Trophoblast cell (in vitro differentiated cells and primary cell): ENCODE measurements at regions not wholly inside any gene's neighbourhood (a gene's known extent, or its start where the extent isn't known, plus 50 kb on each side); places are given as distances from the start of the nearest gene placed in this dataset.
"Not testable (repeated sequence)": the region's sequence is repeated elsewhere in the genome, so short reads cannot be mapped to it uniquely, and the experiment has no call there.

ENCODE experiments used
- DNase-seq, 2 donors: peaks; one replicate each; pipeline ENCODE4 v3.0.0-alpha.2; 2016
- H2AFZ ChIP-seq: 2 replicates; pipeline ENCODE4 v1.6.1; 2013; ENCODE audit warnings: low read length, moderate library complexity, mild to moderate bottlenecking; ENCODE audit not compliant: insufficient read depth, poor library complexity
- H2AK5ac ChIP-seq: 2 replicates; pipeline ENCODE4 v1.6.1; 2013; ENCODE audit warnings: mild to moderate bottlenecking, low read length
- H2BK120ac ChIP-seq: 2 replicates; pipeline ENCODE4 v1.6.1; 2013; ENCODE audit warnings: low read length, mild to moderate bottlenecking, moderate library complexity; ENCODE audit not compliant: insufficient read depth, poor library complexity
- H2BK12ac ChIP-seq: 2 replicates; pipeline ENCODE4 v1.6.1; 2013; ENCODE audit warnings: mild to moderate bottlenecking, low read length, moderate library complexity
- H2BK5ac ChIP-seq: 2 replicates; pipeline ENCODE4 v1.6.1; 2013; ENCODE audit warnings: low read length, low read depth, moderate library complexity, mild to moderate bottlenecking; ENCODE audit not compliant: poor library complexity
- H3K14ac ChIP-seq: 2 replicates; pipeline ENCODE4 v1.6.1; 2013; ENCODE audit warnings: mild to moderate bottlenecking, low read length
- H3K18ac ChIP-seq: 2 replicates; pipeline ENCODE4 v1.6.1; 2013; ENCODE audit warnings: mild to moderate bottlenecking, low read length
- H3K23ac ChIP-seq: 2 replicates; pipeline ENCODE4 v1.6.1; 2013; ENCODE audit warnings: low read length
- H3K27ac ChIP-seq: 2 replicates; pipeline ENCODE4 v1.5.1; 2013; ENCODE audit warnings: low read depth, mild to moderate bottlenecking, inconsistent platforms, low read length, moderate library complexity
- H3K27me3 ChIP-seq: 2 replicates; pipeline ENCODE4 v1.6.1; 2013; ENCODE audit warnings: inconsistent platforms, mild to moderate bottlenecking, low read length, moderate library complexity; ENCODE audit not compliant: insufficient read depth
- H3K36me3 ChIP-seq, 2 experiments: 1 replicate in 1 of 2; 2 replicates in 1 of 2; pipeline ENCODE4 v1.6.1; 2013; ENCODE audit warnings: low read length in 2 of 2, mild to moderate bottlenecking in 2 of 2, moderate library complexity in 1 of 2; ENCODE audit not compliant: insufficient read depth in 2 of 2, control insufficient read depth in 1 of 2
- H3K4ac ChIP-seq: 2 replicates; pipeline ENCODE4 v1.6.1; 2013; ENCODE audit warnings: low read depth, mild to moderate bottlenecking, low read length, moderate library complexity
- H3K4me1 ChIP-seq, 2 experiments: 1 replicate in 1 of 2; 2 replicates in 1 of 2; pipeline ENCODE4 v1.6.1; 2013; ENCODE audit warnings: low read length in 2 of 2, mild to moderate bottlenecking in 2 of 2, moderate library complexity in 1 of 2; ENCODE audit not compliant: insufficient read depth in 2 of 2, control insufficient read depth in 1 of 2
- H3K4me2 ChIP-seq: 2 replicates; pipeline ENCODE4 v1.6.1; 2013; ENCODE audit warnings: inconsistent platforms, mild to moderate bottlenecking, low read length, moderate library complexity
- H3K4me3 ChIP-seq: 2 replicates; pipeline ENCODE4 v1.5.1; 2013; ENCODE audit warnings: mild to moderate bottlenecking, low read depth, low read length, inconsistent platforms
- H3K79me1 ChIP-seq: one replicate; pipeline ENCODE4 v1.6.1; 2013; ENCODE audit warnings: low read length
- H3K79me2 ChIP-seq: 2 replicates; pipeline ENCODE4 v1.6.1; 2013; ENCODE audit warnings: low read length, mild to moderate bottlenecking; ENCODE audit not compliant: control insufficient read depth, insufficient read depth, poor library complexity
- H3K9ac ChIP-seq: 2 replicates; pipeline ENCODE4 v1.6.1; 2013; ENCODE audit warnings: mild to moderate bottlenecking, low read length
- H3K9me3 ChIP-seq: 2 replicates; pipeline ENCODE4 v1.6.1; 2013; ENCODE audit warnings: low read depth, mild to moderate bottlenecking, control low read depth, inconsistent platforms, low read length; ENCODE audit not compliant: insufficient read depth
- H4K12ac ChIP-seq: 2 replicates; pipeline ENCODE4 v1.6.1; 2013; ENCODE audit warnings: low read depth, mild to moderate bottlenecking, low read length, moderate library complexity
- H4K8ac ChIP-seq: 2 replicates; pipeline ENCODE4 v1.6.1; 2013; ENCODE audit warnings: low read depth, mild to moderate bottlenecking, low read length, moderate library complexity
- H4K91ac ChIP-seq: one replicate; pipeline ENCODE4 v1.6.1; 2013; ENCODE audit warnings: low read depth, mild to moderate bottlenecking, low read length, moderate library complexity
- WGBS: extraction: QIAGEN DNeasy Blood & Tissue Kit; methylation state at CpG from one replicate; pipeline ENCODE4 v1.1.7; 2013; ENCODE audit warnings: missing lambda C conversion rate; ENCODE audit not compliant: insufficient read length, insufficient coverage; ENCODE audit errors: extremely low coverage; 5-methylcytosine and 5-hydroxymethylcytosine counted together

DNA sequence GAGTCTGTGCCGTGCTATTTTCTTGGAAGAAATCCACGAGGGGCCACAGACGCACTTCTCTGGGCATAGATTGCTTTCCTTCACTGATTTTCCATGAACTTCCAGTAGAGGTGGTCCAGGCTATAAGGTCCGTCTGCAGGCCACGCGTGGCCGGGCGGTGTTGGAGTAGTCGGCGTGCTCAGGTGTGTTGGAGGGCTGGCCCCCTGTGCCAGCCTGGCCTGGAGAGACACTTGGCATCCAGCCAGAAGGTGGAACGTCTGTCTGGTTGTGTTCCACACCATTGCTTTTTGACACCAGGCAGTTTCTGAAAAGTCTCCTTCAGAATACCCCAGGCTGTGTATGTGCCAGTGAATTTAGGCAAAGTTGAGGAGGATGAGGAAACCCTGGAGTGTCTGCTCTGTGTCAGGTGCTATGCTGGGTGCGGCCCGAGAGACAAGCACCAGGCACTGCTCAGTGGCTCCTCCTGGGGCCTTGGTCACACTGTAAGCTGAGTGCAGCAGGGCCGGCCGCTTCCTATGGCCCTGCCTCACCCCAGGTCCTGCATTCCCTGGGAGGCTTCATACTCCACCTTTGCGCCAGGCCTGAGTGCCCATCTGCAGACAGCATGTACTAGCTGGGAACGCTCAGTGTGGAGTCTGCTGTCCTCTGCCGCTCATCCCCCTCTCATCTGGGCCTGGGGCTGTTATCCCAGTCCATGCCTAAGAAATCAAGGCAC, 52.1 kb upstream of the TAMM41 start:
- no peaks in the 10 kb centered on the region for H3K79me1 ChIP-seq
- no peaks in the 10 kb centered on the region for H3K27me3 ChIP-seq
- H3K4me2 ChIP-seq, result no peak overlapping the region
- H3K4me1 ChIP-seq, result no peaks in the 10 kb centered on the region
- no peak overlapping the region for H2BK120ac ChIP-seq
- no peak overlapping the region for H2AFZ ChIP-seq
- H2AK5ac ChIP-seq, result no peak overlapping the region
- no peak overlapping the region for H3K27ac ChIP-seq
- no peak for DNase-seq
- H4K8ac ChIP-seq, result no peak overlapping the region
- no peak overlapping the region for H2BK5ac ChIP-seq
- H4K12ac ChIP-seq, result no peak overlapping the region
- H3K18ac ChIP-seq, result no peak overlapping the region
- H3K23ac ChIP-seq, result no peak overlapping the region
- H4K91ac ChIP-seq, result no peak overlapping the region
- no peak overlapping the region for H2BK12ac ChIP-seq
- no peaks in the 10 kb centered on the region for H3K9me3 ChIP-seq
- WGBS, result no CpG with 5 or more reads among the region's 18 CpGs
- H3K14ac ChIP-seq, result no peak overlapping the region
- H3K79me2 ChIP-seq, result no peaks in the 10 kb centered on the region
- H3K4ac ChIP-seq, result no peak overlapping the region
- no peak overlapping the region for H3K9ac ChIP-seq
- H3K36me3 ChIP-seq, result no peaks in the 10 kb centered on the region
- H3K4me3 ChIP-seq, result no peak overlapping the region

DNA sequence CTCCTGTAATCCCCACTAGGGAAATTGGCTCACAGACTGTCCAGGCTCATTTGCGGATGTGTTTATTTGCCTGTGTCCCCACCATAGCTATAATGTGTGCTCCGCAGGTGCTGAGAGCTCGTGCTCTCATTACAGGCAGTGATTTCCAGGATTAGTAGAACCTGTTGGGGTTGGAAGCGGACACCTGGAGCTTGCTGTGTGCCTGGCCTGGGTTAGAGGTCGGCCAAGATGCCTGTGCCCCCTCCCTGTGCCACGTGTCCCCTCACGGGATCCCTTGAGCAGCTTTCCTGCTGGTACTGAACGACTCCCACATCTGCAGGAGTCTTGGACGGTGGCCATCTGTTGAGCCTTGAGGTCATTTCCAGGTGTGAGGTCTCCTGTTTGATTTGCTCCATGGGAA, 52.7 kb upstream of the TAMM41 start:
- not testable (repeated sequence) for H2AFZ ChIP-seq, H3K4me3 ChIP-seq

DNA sequence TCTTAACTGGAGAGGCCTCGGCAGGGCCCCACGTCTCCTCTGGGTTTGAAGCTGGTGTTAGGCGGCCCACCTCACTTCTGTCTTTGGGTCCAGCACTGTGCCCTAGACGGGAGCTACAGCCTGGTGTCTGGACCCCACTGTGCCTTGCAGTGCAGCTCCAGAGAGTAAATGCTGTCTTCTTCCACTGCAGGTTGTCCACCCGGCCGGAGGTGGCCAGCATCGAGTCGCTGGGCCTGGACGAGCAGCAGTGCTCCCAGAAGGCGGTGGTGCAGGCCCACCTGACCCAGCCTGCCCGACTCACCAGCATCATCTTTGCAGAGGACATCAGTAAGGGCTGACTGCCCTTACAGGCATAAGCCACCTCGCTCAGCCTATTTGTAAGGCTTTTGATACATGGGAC, 53.1 kb upstream of the TAMM41 start:
- no CpG with 5 or more reads among the region's 12 CpGs for WGBS
- H4K91ac ChIP-seq, result no peak overlapping the region
- H3K9ac ChIP-seq, result no peak overlapping the region
- H3K4me1 ChIP-seq, result no peaks in the 10 kb centered on the region
- H3K27ac ChIP-seq, result no peak overlapping the region
- H3K4me2 ChIP-seq, result no peak overlapping the region
- H2BK5ac ChIP-seq, result no peak overlapping the region
- no peak overlapping the region for H2AK5ac ChIP-seq
- H3K36me3 ChIP-seq, result no peaks in the 10 kb centered on the region
- H3K79me1 ChIP-seq, result no peaks in the 10 kb centered on the region
- H3K18ac ChIP-seq, result no peak overlapping the region
- no peak overlapping the region for H3K4me3 ChIP-seq
- H3K9me3 ChIP-seq, result no peaks in the 10 kb centered on the region
- no peaks in the 10 kb centered on the region for H3K27me3 ChIP-seq
- no peak overlapping the region for H3K4ac ChIP-seq
- H4K8ac ChIP-seq, result no peak overlapping the region
- no peak overlapping the region for H3K23ac ChIP-seq
- H4K12ac ChIP-seq, result no peak overlapping the region
- no peak overlapping the region for H2AFZ ChIP-seq
- no peaks in the 10 kb centered on the region for H3K79me2 ChIP-seq
- H2BK120ac ChIP-seq, result no peak overlapping the region
- no peak for DNase-seq
- no peak overlapping the region for H2BK12ac ChIP-seq
- H3K14ac ChIP-seq, result no peak overlapping the region

More for the DNA sequence above, 52.7 kb upstream of the TAMM41 start:
- H4K8ac ChIP-seq, H3K9me3 ChIP-seq, H3K4ac ChIP-seq, H2BK12ac ChIP-seq, H3K36me3 ChIP-seq, H3K14ac ChIP-seq, H3K27me3 ChIP-seq, H2BK120ac ChIP-seq, H3K4me2 ChIP-seq, H4K12ac ChIP-seq, H4K91ac ChIP-seq, H3K79me2 ChIP-seq, H3K9ac ChIP-seq, H3K27ac ChIP-seq, H3K79me1 ChIP-seq, H2AK5ac ChIP-seq, H2BK5ac ChIP-seq, H3K23ac ChIP-seq, H3K18ac ChIP-seq, DNase-seq, H3K4me1 ChIP-seq: not testable (repeated sequence)
- no CpG with 5 or more reads among the region's 9 CpGs for WGBS

DNA sequence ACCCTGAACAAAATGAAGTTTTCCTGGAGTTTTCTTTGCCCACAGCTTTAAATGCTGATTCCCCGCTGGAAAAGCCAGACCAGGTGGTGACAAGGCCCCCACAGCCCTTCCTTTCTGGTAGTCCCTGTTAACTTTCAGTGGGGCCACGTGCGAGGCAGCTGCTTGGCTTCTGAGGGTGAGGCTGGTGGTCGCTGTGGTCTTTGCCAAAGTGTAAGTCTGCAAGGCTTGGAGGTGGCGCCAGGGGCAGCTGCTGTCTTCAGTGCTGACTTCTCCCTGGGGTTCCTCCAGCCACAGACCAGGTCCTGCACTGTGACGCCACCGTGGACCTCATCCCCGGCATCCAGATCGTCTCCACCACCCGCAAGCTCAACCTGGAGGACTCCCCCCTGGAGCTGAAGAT, 54.1 kb upstream of the TAMM41 start:
- Histone ChIP-seq H3K4me3 (no peak overlapping the region), H3K4me2 (no peak overlapping the region), H3K18ac (no peak overlapping the region), H4K8ac (no peak overlapping the region), H3K27me3 (no peaks in the 10 kb centered on the region), H3K27ac (no peak overlapping the region), H3K23ac (no peak overlapping the region), H3K4ac (no peak overlapping the region), H3K9me3 (peaks cover 2% of the 10 kb centered on the region), H2BK120ac (no peak overlapping the region), H2BK12ac (no peak overlapping the region), H2AK5ac (no peak overlapping the region), H3K9ac (no peak overlapping the region), H3K36me3 (no peaks in the 10 kb centered on the region), H3K79me2 (no peaks in the 10 kb centered on the region), H2BK5ac (no peak overlapping the region), H3K14ac (no peak overlapping the region), H4K12ac (no peak overlapping the region), H3K4me1 (no peaks in the 10 kb centered on the region), H4K91ac (no peak overlapping the region), H3K79me1 (no peaks in the 10 kb centered on the region), H2AFZ (no peak overlapping the region)
- no CpG with 5 or more reads among the region's 10 CpGs for WGBS
- DNase-seq, result no peak
